ENCODE measurements at regions not wholly inside any gene's neighbourhood (a gene's known extent, or its start where the extent isn't known, plus 50 kb on each side); places are given as distances from the start of the nearest gene placed in this dataset.

- TF ChIP-seq GLIS3 (CRISPR knock-in tag; IDR thresholded peaks at IDR 0.05) (no peak), PPARA (CRISPR knock-in tag; IDR thresholded peaks at IDR 0.05; ENCODE audit: borderline replicate concordance) (no peak), ZFP30 (CRISPR knock-in tag; IDR thresholded peaks at IDR 0.05) (no peak), ARNTL (CRISPR knock-in tag; IDR thresholded peaks at IDR 0.05; ENCODE audit: borderline replicate concordance, low read depth) (no peak), CSDC2 (CRISPR knock-in tag; IDR thresholded peaks at IDR 0.05) (no peak), OSR1 (CRISPR knock-in tag; IDR thresholded peaks at IDR 0.05) (no peak), RARB (CRISPR knock-in tag; IDR thresholded peaks at IDR 0.05) (no peak), ESRRG (CRISPR knock-in tag; IDR thresholded peaks at IDR 0.05) (no peak), POU6F1 (CRISPR knock-in tag; IDR thresholded peaks at IDR 0.05; ENCODE audit: borderline replicate concordance, low read depth) (no peak)
Observed at GRCh38 chr13:61136093-61136492, 279.6 kb downstream of the PCDH20 start.

Data from SK-N-SH treated with all-trans-retinoic acid at 6 μM for 48 hours (cell line).